ENCODE measurements at regions not wholly inside any gene's neighbourhood (a gene's known extent, or its start where the extent isn't known, plus 50 kb on each side); places are given as distances from the start of the nearest gene placed in this dataset.

- intact Hi-C loops (cut with DNase I), result no loop called here
- Histone ChIP-seq H3K4me1 (replicated peaks) (no peaks in the 10 kb centered on the region), H3K9me3 (no peaks in the 10 kb centered on the region), H3K27ac (no peak overlapping the region), H3K27me3 (replicated peaks; ENCODE audit: insufficient read depth) (no peaks in the 10 kb centered on the region), H3K4me3 (no peak overlapping the region), H3K36me3 (no peaks in the 10 kb centered on the region)
- TF ChIP-seq POLR2A (IDR thresholded peaks at IDR 0.05), result no peak
- TF ChIP-seq CTCF (IDR thresholded peaks at IDR 0.05), result no peak
- TF ChIP-seq POLR2AphosphoS5 (IDR thresholded peaks at IDR 0.05), result no peak
- DNase-seq (ENCODE audit: low spot score), result no peak
- WGBS, result 59% methylated on average over 2 of the region's 2 CpGs
Measured at GRCh38 chr3:5813521-5813920, 626.0 kb downstream of the EDEM1 start.

- no peak for DNase-seq (ENCODE audit: low spot score)
- H3K27me3 ChIP-seq (replicated peaks; ENCODE audit: insufficient read depth), result no peaks in the 10 kb centered on the region
- intact Hi-C loops (cut with DNase I), result no loop called here
Measured at GRCh38 chr3:5822843-5823242, 635.3 kb downstream of the EDEM1 start.

GRCh38 chr3:5826467-5826866 is 639.0 kb downstream of the EDEM1 start:
- DNase-seq (ENCODE audit: low spot score), result no peak
- Histone ChIP-seq H3K9me3 (no peaks in the 10 kb centered on the region), H3K27ac (no peak overlapping the region), H3K27me3 (replicated peaks; ENCODE audit: insufficient read depth) (no peaks in the 10 kb centered on the region), H3K36me3 (no peaks in the 10 kb centered on the region), H3K4me3 (no peak overlapping the region), H3K4me1 (replicated peaks) (no peaks in the 10 kb centered on the region)
- 68% methylated on average over 2 of the region's 2 CpGs for WGBS
- intact Hi-C loops (cut with DNase I), result no loop called here
- TF ChIP-seq POLR2AphosphoS5 (IDR thresholded peaks at IDR 0.05) (no peak), POLR2A (IDR thresholded peaks at IDR 0.05) (no peak), CTCF (IDR thresholded peaks at IDR 0.05) (no peak)

More at GRCh38 chr3:5822843-5823242, 635.3 kb downstream of the EDEM1 start:
- Histone ChIP-seq H3K4me3 (no peak overlapping the region), H3K36me3 (no peaks in the 10 kb centered on the region), H3K27ac (no peak overlapping the region), H3K4me1 (replicated peaks) (no peaks in the 10 kb centered on the region), H3K9me3 (no peaks in the 10 kb centered on the region)
- TF ChIP-seq POLR2A (IDR thresholded peaks at IDR 0.05) (no peak), CTCF (IDR thresholded peaks at IDR 0.05) (no peak), POLR2AphosphoS5 (IDR thresholded peaks at IDR 0.05) (no peak)

GRCh38 chr3:5828251-5828650 is 640.7 kb downstream of the EDEM1 start:
- H3K9me3 ChIP-seq, result no peaks in the 10 kb centered on the region
- H3K27me3 ChIP-seq (replicated peaks; ENCODE audit: insufficient read depth), result no peaks in the 10 kb centered on the region
- no peak for TF ChIP-seq POLR2AphosphoS5 (IDR thresholded peaks at IDR 0.05)
- TF ChIP-seq CTCF (IDR thresholded peaks at IDR 0.05), result no peak
- no peak for TF ChIP-seq POLR2A (IDR thresholded peaks at IDR 0.05)
- no peak overlapping the region for H3K4me3 ChIP-seq
- H3K27ac ChIP-seq, result no peak overlapping the region
- DNase-seq (ENCODE audit: low spot score), result no peak
- 98% methylated on average over 2 of the region's 2 CpGs for WGBS
- H3K4me1 ChIP-seq (replicated peaks), result no peaks in the 10 kb centered on the region
- H3K36me3 ChIP-seq, result no peaks in the 10 kb centered on the region
- intact Hi-C loops (cut with DNase I), result no loop called here

GRCh38 chr3:5840056-5840455 is 652.5 kb downstream of the EDEM1 start:
- H3K27me3 ChIP-seq (replicated peaks; ENCODE audit: insufficient read depth), result no peaks in the 10 kb centered on the region
- H3K27ac ChIP-seq, result no peak overlapping the region
- TF ChIP-seq POLR2A (IDR thresholded peaks at IDR 0.05) (no peak), POLR2AphosphoS5 (IDR thresholded peaks at IDR 0.05) (no peak), CTCF (IDR thresholded peaks at IDR 0.05) (no peak)
- no peak overlapping the region for H3K4me3 ChIP-seq
- WGBS, result 82% methylated on average over 3 of the region's 3 CpGs
- H3K36me3 ChIP-seq, result no peaks in the 10 kb centered on the region
- no peaks in the 10 kb centered on the region for H3K4me1 ChIP-seq (replicated peaks)
- DNase-seq (ENCODE audit: low spot score), result no peak
- no peaks in the 10 kb centered on the region for H3K9me3 ChIP-seq
- intact Hi-C loops (cut with DNase I), result no loop called here

Measured in prostate gland (tissue), 2 donors.